SK-N-SH treated with all-trans-retinoic acid at 6 μM for 48 hours (cell line): ENCODE measurements at regions not wholly inside any gene's neighbourhood (a gene's known extent, or its start where the extent isn't known, plus 50 kb on each side); places are given as distances from the start of the nearest gene placed in this dataset.

Experiments used
- ATAC-seq: fragments of 200-7000 bp; cut with Tn5 transposase; 3 replicates; pipeline ENCODE4 v1.9.1; 2020; ENCODE audit warnings: mild to moderate bottlenecking, moderate library complexity
- ARNTL ChIP-seq: fragments of 450-650 bp; formaldehyde crosslinking; IDR thresholded peaks from 2 replicates; pipeline ENCODE4 v1.5.0; 2020; ENCODE audit warnings: low read depth, mild to moderate bottlenecking, moderate library complexity, borderline replicate concordance
- BACH2 ChIP-seq: fragments of 250-450 bp; sonication (Bioruptor Pico); IDR thresholded peaks from 2 replicates; pipeline ENCODE4 v1.9.0; 2021; ENCODE audit warnings: mild to moderate bottlenecking, borderline replicate concordance
- ESRRG ChIP-seq: fragments of 250-450 bp; sonication (Bioruptor Pico); IDR thresholded peaks from 2 replicates; pipeline ENCODE4 v1.6.1; 2021; ENCODE audit warnings: mild to moderate bottlenecking
- GLIS3 ChIP-seq: fragments of 250-450 bp; sonication (Bioruptor Pico); IDR thresholded peaks from 2 replicates; pipeline ENCODE4 v1.5.0; 2020; ENCODE audit warnings: mild to moderate bottlenecking, moderate library complexity
- ISL1 ChIP-seq: fragments of 250-450 bp; sonication (Bioruptor Pico); IDR thresholded peaks from 2 replicates; pipeline ENCODE4 v2.1.2; 2022; ENCODE audit warnings: mild to moderate bottlenecking, moderate library complexity
- OSR1 ChIP-seq: fragments of 250-450 bp; sonication (Bioruptor Pico); IDR thresholded peaks from 2 replicates; pipeline ENCODE4 v1.8.0; 2022; ENCODE audit warnings: moderate library complexity, mild to moderate bottlenecking, inconsistent platforms
- PPARA ChIP-seq: fragments of 250-450 bp; sonication (Bioruptor Pico); IDR thresholded peaks from 2 replicates; pipeline ENCODE4 v1.5.0; 2020; ENCODE audit warnings: mild to moderate bottlenecking, borderline replicate concordance
- RARB ChIP-seq: fragments of 250-450 bp; sonication (Bioruptor Pico); IDR thresholded peaks from 2 replicates; pipeline ENCODE4 v1.8.0; 2021; ENCODE audit warnings: mild to moderate bottlenecking, moderate library complexity
- SNAI2 ChIP-seq: fragments of 250-450 bp; sonication (Bioruptor Pico); IDR thresholded peaks from 2 replicates; pipeline ENCODE4 v1.5.0; 2020; ENCODE audit warnings: mild to moderate bottlenecking, moderate library complexity
- TCF4 ChIP-seq: fragments of 250-450 bp; sonication (Bioruptor Pico); IDR thresholded peaks from 2 replicates; pipeline ENCODE4 v1.8.0; 2021; ENCODE audit warnings: mild to moderate bottlenecking, moderate library complexity, borderline replicate concordance
- TOX ChIP-seq: fragments of 250-450 bp; sonication (Bioruptor Pico); IDR thresholded peaks from 2 replicates; pipeline ENCODE4 v1.8.0; 2021; ENCODE audit warnings: mild to moderate bottlenecking, moderate library complexity, borderline replicate concordance
- ZC3H10 ChIP-seq: fragments of 250-450 bp; sonication (Bioruptor Pico); IDR thresholded peaks from 2 replicates; pipeline ENCODE4 v1.5.1; 2021; ENCODE audit warnings: mild to moderate bottlenecking, moderate library complexity
- ZFP3 ChIP-seq: fragments of 250-450 bp; sonication (Bioruptor Pico); IDR thresholded peaks from 2 replicates; pipeline ENCODE4 v1.5.0; 2020; ENCODE audit warnings: mild to moderate bottlenecking, moderate library complexity
- ZFP30 ChIP-seq: fragments of 450-650 bp; formaldehyde crosslinking; IDR thresholded peaks from 2 replicates; pipeline ENCODE4 v1.5.0; 2022; ENCODE audit warnings: mild to moderate bottlenecking, moderate library complexity
- ZNF565 ChIP-seq: fragments of 450-650 bp; formaldehyde crosslinking; conservative IDR thresholded peaks from 2 replicates; pipeline ENCODE4 v1.5.0; 2020; ENCODE audit warnings: low read depth, mild to moderate bottlenecking, moderate library complexity
- ZNF70 ChIP-seq: fragments of 450-650 bp; formaldehyde crosslinking; IDR thresholded peaks from 2 replicates; pipeline ENCODE4 v1.5.0; 2020; ENCODE audit warnings: mild to moderate bottlenecking, moderate library complexity
- ZNF8 ChIP-seq: fragments of 450-650 bp; formaldehyde crosslinking; IDR thresholded peaks from 2 replicates; pipeline ENCODE4 v1.5.0; 2020; ENCODE audit warnings: mild to moderate bottlenecking, moderate library complexity
- TF ChIP-seq, protein P1 (sequence below): fragments of 250-450 bp; sonication (Bioruptor Pico); IDR thresholded peaks from 2 replicates; pipeline ENCODE4 v1.5.1; 2020; ENCODE audit warnings: low read depth, mild to moderate bottlenecking, moderate library complexity
- TF ChIP-seq, protein P2 (sequence below): fragments of 250-450 bp; sonication (Bioruptor Pico); IDR thresholded peaks from 2 replicates; pipeline ENCODE4 v1.5.0; 2020; ENCODE audit warnings: mild to moderate bottlenecking, moderate library complexity
- TF ChIP-seq, protein P3 (sequence below): fragments of 250-450 bp; sonication (Bioruptor Pico); IDR thresholded peaks from 2 replicates; pipeline ENCODE4 v1.8.0; 2021; ENCODE audit warnings: low read depth, mild to moderate bottlenecking, moderate library complexity, borderline replicate concordance
- TF ChIP-seq, protein P4 (sequence below): fragments of 250-450 bp; sonication (Bioruptor Pico); IDR thresholded peaks from 2 replicates; pipeline ENCODE4 v1.8.0; 2020; ENCODE audit warnings: mild to moderate bottlenecking, moderate library complexity, borderline replicate concordance

DNA sequence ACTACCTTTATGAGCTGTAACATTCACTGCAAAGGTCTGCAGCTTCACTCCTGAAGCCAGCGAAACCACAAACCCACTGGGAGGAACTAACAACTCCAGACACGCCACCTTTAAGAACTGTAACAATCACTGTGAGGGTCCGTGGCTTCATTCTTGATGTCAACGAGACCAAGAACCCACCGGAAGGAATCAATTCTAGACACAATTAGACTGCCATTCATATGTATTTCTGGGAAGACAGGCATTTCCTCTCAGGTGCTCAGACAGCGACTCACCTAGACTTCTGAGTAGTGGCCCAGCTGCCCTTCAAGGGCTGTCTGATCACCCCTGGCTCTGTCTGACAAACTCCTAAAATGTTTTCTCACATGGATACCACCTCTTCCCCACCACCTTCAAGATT, 506.8 kb downstream of the PDCD6IP start:
- no peak for ATAC-seq

DNA sequence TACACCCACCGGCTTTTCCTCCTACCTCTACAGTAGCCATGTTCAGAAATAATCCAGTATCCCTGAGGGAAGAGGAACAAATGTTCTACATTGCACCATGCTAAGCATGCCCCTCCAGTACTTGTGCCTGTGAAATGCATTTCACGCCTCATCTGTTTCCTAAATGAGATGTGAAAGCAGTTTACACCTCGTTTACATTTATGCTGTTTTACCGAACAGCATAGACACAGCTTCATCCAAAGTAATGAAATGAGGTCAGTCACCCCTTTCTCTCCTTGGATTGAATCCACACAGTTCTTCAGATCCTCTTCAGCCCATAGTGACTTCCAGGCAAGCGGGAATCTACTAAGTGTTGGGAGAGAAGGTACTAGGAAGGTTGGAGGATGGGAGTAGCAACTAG, 514.3 kb downstream of the PDCD6IP start:
- ATAC-seq, result no peak
- TF ChIP-seq, protein P1, sequence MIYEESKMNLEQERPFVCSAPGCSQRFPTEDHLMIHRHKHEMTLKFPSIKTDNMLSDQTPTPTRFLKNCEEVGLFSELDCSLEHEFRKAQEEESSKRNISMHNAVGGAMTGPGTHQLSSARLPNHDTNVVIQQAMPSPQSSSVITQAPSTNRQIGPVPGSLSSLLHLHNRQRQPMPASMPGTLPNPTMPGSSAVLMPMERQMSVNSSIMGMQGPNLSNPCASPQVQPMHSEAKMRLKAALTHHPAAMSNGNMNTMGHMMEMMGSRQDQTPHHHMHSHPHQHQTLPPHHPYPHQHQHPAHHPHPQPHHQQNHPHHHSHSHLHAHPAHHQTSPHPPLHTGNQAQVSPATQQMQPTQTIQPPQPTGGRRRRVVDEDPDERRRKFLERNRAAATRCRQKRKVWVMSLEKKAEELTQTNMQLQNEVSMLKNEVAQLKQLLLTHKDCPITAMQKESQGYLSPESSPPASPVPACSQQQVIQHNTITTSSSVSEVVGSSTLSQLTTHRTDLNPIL (CRISPR knock-in tag), result no peak
- no peak for TF ChIP-seq ESRRG (CRISPR knock-in tag)
- no peak for TF ChIP-seq OSR1 (CRISPR knock-in tag)
- no peak for TF ChIP-seq ZFP30 (CRISPR knock-in tag)
- no peak for TF ChIP-seq ISL1 (CRISPR knock-in tag)
- TF ChIP-seq, protein P2, sequence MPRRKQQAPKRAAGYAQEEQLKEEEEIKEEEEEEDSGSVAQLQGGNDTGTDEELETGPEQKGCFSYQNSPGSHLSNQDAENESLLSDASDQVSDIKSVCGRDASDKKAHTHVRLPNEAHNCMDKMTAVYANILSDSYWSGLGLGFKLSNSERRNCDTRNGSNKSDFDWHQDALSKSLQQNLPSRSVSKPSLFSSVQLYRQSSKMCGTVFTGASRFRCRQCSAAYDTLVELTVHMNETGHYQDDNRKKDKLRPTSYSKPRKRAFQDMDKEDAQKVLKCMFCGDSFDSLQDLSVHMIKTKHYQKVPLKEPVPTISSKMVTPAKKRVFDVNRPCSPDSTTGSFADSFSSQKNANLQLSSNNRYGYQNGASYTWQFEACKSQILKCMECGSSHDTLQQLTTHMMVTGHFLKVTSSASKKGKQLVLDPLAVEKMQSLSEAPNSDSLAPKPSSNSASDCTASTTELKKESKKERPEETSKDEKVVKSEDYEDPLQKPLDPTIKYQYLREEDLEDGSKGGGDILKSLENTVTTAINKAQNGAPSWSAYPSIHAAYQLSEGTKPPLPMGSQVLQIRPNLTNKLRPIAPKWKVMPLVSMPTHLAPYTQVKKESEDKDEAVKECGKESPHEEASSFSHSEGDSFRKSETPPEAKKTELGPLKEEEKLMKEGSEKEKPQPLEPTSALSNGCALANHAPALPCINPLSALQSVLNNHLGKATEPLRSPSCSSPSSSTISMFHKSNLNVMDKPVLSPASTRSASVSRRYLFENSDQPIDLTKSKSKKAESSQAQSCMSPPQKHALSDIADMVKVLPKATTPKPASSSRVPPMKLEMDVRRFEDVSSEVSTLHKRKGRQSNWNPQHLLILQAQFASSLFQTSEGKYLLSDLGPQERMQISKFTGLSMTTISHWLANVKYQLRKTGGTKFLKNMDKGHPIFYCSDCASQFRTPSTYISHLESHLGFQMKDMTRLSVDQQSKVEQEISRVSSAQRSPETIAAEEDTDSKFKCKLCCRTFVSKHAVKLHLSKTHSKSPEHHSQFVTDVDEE, result no peak
- TF ChIP-seq PPARA (CRISPR knock-in tag), result no peak
- TF ChIP-seq ZFP3 (CRISPR knock-in tag), result no peak

More for the DNA sequence above, 506.8 kb downstream of the PDCD6IP start:
- TF ChIP-seq, protein P2, result no peak
- TF ChIP-seq TOX (CRISPR knock-in tag) (no peak), BACH2 (no peak), ZNF8 (CRISPR knock-in tag) (no peak), ARNTL (no peak), RARB (CRISPR knock-in tag) (no peak), ZFP3 (CRISPR knock-in tag) (no peak), TCF4 (no peak), ZC3H10 (CRISPR knock-in tag) (no peak), PPARA (CRISPR knock-in tag) (no peak), SNAI2 (CRISPR knock-in tag) (no peak), OSR1 (CRISPR knock-in tag) (no peak), ISL1 (CRISPR knock-in tag) (no peak), ESRRG (CRISPR knock-in tag) (no peak)
- TF ChIP-seq, protein P1 (CRISPR knock-in tag), result no peak
- TF ChIP-seq, protein P3, sequence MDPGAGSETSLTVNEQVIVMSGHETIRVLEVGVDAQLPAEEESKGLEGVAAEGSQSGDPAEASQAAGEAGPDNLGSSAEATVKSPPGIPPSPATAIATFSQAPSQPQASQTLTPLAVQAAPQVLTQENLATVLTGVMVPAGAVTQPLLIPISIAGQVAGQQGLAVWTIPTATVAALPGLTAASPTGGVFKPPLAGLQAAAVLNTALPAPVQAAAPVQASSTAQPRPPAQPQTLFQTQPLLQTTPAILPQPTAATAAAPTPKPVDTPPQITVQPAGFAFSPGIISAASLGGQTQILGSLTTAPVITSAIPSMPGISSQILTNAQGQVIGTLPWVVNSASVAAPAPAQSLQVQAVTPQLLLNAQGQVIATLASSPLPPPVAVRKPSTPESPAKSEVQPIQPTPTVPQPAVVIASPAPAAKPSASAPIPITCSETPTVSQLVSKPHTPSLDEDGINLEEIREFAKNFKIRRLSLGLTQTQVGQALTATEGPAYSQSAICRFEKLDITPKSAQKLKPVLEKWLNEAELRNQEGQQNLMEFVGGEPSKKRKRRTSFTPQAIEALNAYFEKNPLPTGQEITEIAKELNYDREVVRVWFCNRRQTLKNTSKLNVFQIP (CRISPR knock-in tag), result no peak
- TF ChIP-seq, protein P4, sequence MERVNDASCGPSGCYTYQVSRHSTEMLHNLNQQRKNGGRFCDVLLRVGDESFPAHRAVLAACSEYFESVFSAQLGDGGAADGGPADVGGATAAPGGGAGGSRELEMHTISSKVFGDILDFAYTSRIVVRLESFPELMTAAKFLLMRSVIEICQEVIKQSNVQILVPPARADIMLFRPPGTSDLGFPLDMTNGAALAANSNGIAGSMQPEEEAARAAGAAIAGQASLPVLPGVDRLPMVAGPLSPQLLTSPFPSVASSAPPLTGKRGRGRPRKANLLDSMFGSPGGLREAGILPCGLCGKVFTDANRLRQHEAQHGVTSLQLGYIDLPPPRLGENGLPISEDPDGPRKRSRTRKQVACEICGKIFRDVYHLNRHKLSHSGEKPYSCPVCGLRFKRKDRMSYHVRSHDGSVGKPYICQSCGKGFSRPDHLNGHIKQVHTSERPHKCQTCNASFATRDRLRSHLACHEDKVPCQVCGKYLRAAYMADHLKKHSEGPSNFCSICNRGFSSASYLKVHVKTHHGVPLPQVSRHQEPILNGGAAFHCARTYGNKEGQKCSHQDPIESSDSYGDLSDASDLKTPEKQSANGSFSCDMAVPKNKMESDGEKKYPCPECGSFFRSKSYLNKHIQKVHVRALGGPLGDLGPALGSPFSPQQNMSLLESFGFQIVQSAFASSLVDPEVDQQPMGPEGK (CRISPR knock-in tag), result no peak

DNA sequence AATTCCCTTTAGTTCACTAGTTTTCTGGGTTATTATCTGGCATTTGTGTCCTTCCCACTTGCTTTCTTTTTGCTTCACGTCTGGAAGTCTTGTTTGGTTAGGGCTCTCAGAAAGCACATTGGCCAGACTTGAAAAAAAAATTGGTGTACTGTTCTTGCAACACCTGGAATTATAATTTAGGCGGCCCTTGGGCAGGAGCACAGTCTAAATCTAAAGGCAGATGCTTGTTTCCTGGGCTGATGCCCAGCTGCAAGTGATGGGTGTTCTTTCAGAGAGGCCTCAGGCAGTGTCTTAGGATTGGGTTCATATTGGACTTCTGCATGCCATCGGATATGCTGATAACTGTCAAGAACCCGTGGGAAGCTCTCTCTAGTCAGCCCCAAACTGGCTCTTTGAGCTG, 521.5 kb downstream of the PDCD6IP start:
- ATAC-seq, result no peak
- TF ChIP-seq ISL1 (CRISPR knock-in tag) (no peak), SNAI2 (CRISPR knock-in tag) (no peak), ZNF70 (CRISPR knock-in tag) (no peak), GLIS3 (CRISPR knock-in tag) (no peak), ZNF8 (CRISPR knock-in tag) (no peak), ZNF565 (CRISPR knock-in tag) (no peak), TOX (CRISPR knock-in tag) (no peak), RARB (CRISPR knock-in tag) (no peak), ZC3H10 (CRISPR knock-in tag) (no peak), ARNTL (no peak), BACH2 (no peak), ZFP30 (CRISPR knock-in tag) (no peak), PPARA (CRISPR knock-in tag) (no peak)
- TF ChIP-seq, protein P1 (CRISPR knock-in tag), result no peak
- TF ChIP-seq, protein P3 (CRISPR knock-in tag), result no peak
